ENCODE measurements at regions not wholly inside any gene's neighbourhood (a gene's known extent, or its start where the extent isn't known, plus 50 kb on each side); places are given as distances from the start of the nearest gene placed in this dataset.

GRCh38 chr3:90128391-90128790, 1021.0 kb downstream of the EPHA3 start:
- H3K27ac ChIP-seq (ENCODE audit: low read depth in 1 of 2, low read length in 2 of 2): no peak overlapping the region
- H3K27me3 ChIP-seq (ENCODE audit: control insufficient read depth in 4 of 4, insufficient read depth in 4 of 4, low read length in 3 of 4): no peaks in the 10 kb centered on the region
- no peaks in the 10 kb centered on the region for H3K36me3 ChIP-seq (ENCODE audit: control insufficient read depth in 4 of 4, insufficient read depth in 3 of 4, low read depth in 1 of 4, low read length in 3 of 4)
- no peak overlapping the region for H3K9ac ChIP-seq (ENCODE audit: low read depth in 1 of 2, low read length in 2 of 2)
- H3K4me3 ChIP-seq (ENCODE audit: low read depth in 1 of 3, low read length in 3 of 3): no peak overlapping the region
- TF ChIP-seq RXRA (IDR thresholded peaks at IDR 0.05): no peak
- 84% methylated on average over 2 of the region's 2 CpGs for WGBS
- no peak for DNase-seq (ENCODE audit: low spot score)
- no peaks in the 10 kb centered on the region for H3K4me1 ChIP-seq (ENCODE audit: control insufficient read depth in 4 of 4, insufficient read depth in 4 of 4, low read length in 3 of 4)
- peaks cover 0 to 7% (median 2%) of the 10 kb centered on the region in 4 donors for H3K9me3 ChIP-seq (ENCODE audit: control insufficient read depth in 4 of 4, low read length in 3 of 4)

- TF ChIP-seq HNF4A (conservative IDR thresholded peaks at IDR 0.05): no peak
- no peak for TF ChIP-seq FOXA2 (IDR thresholded peaks at IDR 0.05)
- no peak for TF ChIP-seq JUND (IDR thresholded peaks at IDR 0.05)
- TF ChIP-seq EGR1 (IDR thresholded peaks at IDR 0.05; ENCODE audit: low read depth in 2 of 2): no peak
- TF ChIP-seq HNF4G (IDR thresholded peaks at IDR 0.05): no peak
- TF ChIP-seq YY1 (IDR thresholded peaks at IDR 0.05): no peak
- TF ChIP-seq TAF1 (conservative IDR thresholded peaks at IDR 0.05): no peak
- no peak for TF ChIP-seq REST (IDR thresholded peaks at IDR 0.05)
- TF ChIP-seq GABPA (IDR thresholded peaks at IDR 0.05 in 1 of 2, conservative IDR thresholded peaks at IDR 0.05 in 1 of 2): no peak
- TF ChIP-seq NR2F2 (IDR thresholded peaks at IDR 0.05): no peak
- TF ChIP-seq FOXA1 (IDR thresholded peaks at IDR 0.05): no peak
- no peak for TF ChIP-seq RXRA (IDR thresholded peaks at IDR 0.05)
- TF ChIP-seq ZBTB33 (IDR thresholded peaks at IDR 0.05): no peak
- no peak for TF ChIP-seq ATF3 (IDR thresholded peaks at IDR 0.05)
- TF ChIP-seq CTCF (IDR thresholded peaks at IDR 0.05; ENCODE audit: low read depth, low read length, missing input control): no peak
- TF ChIP-seq RAD21 (IDR thresholded peaks at IDR 0.05): no peak
- no peak for TF ChIP-seq MAX (IDR thresholded peaks at IDR 0.05)
- TF ChIP-seq SP1 (IDR thresholded peaks at IDR 0.05): no peak
- Histone ChIP-seq H3K4me3 (ENCODE audit: low read depth in 1 of 3, low read length in 3 of 3) (no peak overlapping the region), H3K27me3 (ENCODE audit: control insufficient read depth in 4 of 4, insufficient read depth in 4 of 4, low read length in 3 of 4) (no peaks in the 10 kb centered on the region), H3K4me1 (ENCODE audit: control insufficient read depth in 4 of 4, insufficient read depth in 4 of 4, low read length in 3 of 4) (no peaks in the 10 kb centered on the region), H3K9me3 (ENCODE audit: control insufficient read depth in 4 of 4, low read length in 3 of 4) (peaks cover 0 to 7% (median 2%) of the 10 kb centered on the region in 4 donors), H3K27ac (ENCODE audit: low read depth in 1 of 2, low read length in 2 of 2) (no peak overlapping the region), H3K36me3 (ENCODE audit: control insufficient read depth in 4 of 4, insufficient read depth in 3 of 4, low read depth in 1 of 4, low read length in 3 of 4) (no peaks in the 10 kb centered on the region), H3K9ac (ENCODE audit: low read depth in 1 of 2, low read length in 2 of 2) (no peak overlapping the region)
- 49% methylated on average over 3 of the region's 3 CpGs for WGBS
- no peak for DNase-seq (ENCODE audit: low spot score)
Measured at GRCh38 chr3:90129730-90130129, 1022.3 kb downstream of the EPHA3 start.
